Adrenal gland (tissue), 5 donors: ENCODE measurements at regions not wholly inside any gene's neighbourhood (a gene's known extent, or its start where the extent isn't known, plus 50 kb on each side); places are given as distances from the start of the nearest gene placed in this dataset.

Source experiments
- POLR2A ChIP-seq, 2 donors: fragments of 450-650 bp; IDR thresholded peaks; one replicate each; pipeline ENCODE4 v1.6.1; 2017; ENCODE audit warnings: antibody characterized with exemption in 2 of 2, mild to moderate bottlenecking in 2 of 2, moderate library complexity in 1 of 2
- TF ChIP-seq, protein P1 (sequence below), 6 experiments: fragments of 450-650 bp in 4 of 6; fragments of 200-600 bp in 2 of 6; sonication (generic) in 1 of 6; IDR thresholded peaks; 1 replicate in 5 of 6; 2 replicates in 1 of 6; pipeline versions ENCODE4 v1.5.1 to v1.8.0; 2016 to 2021; ENCODE audit warnings: antibody characterized with exemption in 6 of 6, mild to moderate bottlenecking in 2 of 6, moderate library complexity in 1 of 6
- donor health status: DM: no; HTN: no; CAD: no.

GRCh38 chr1:29428280-29428615 lies 191.9 kb downstream of the PTPRU start:
- TF ChIP-seq, protein P1, sequence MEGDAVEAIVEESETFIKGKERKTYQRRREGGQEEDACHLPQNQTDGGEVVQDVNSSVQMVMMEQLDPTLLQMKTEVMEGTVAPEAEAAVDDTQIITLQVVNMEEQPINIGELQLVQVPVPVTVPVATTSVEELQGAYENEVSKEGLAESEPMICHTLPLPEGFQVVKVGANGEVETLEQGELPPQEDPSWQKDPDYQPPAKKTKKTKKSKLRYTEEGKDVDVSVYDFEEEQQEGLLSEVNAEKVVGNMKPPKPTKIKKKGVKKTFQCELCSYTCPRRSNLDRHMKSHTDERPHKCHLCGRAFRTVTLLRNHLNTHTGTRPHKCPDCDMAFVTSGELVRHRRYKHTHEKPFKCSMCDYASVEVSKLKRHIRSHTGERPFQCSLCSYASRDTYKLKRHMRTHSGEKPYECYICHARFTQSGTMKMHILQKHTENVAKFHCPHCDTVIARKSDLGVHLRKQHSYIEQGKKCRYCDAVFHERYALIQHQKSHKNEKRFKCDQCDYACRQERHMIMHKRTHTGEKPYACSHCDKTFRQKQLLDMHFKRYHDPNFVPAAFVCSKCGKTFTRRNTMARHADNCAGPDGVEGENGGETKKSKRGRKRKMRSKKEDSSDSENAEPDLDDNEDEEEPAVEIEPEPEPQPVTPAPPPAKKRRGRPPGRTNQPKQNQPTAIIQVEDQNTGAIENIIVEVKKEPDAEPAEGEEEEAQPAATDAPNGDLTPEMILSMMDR (IDR thresholded peaks at IDR 0.05), result no peak
- TF ChIP-seq POLR2A (IDR thresholded peaks at IDR 0.05), result no peak
